ENCODE measurements at regions not wholly inside any gene's neighbourhood (a gene's known extent, or its start where the extent isn't known, plus 50 kb on each side); places are given as distances from the start of the nearest gene placed in this dataset.
"Not testable (repeated sequence)": the region's sequence is repeated elsewhere in the genome, so short reads cannot be mapped to it uniquely, and the experiment has no call there.

DNA sequence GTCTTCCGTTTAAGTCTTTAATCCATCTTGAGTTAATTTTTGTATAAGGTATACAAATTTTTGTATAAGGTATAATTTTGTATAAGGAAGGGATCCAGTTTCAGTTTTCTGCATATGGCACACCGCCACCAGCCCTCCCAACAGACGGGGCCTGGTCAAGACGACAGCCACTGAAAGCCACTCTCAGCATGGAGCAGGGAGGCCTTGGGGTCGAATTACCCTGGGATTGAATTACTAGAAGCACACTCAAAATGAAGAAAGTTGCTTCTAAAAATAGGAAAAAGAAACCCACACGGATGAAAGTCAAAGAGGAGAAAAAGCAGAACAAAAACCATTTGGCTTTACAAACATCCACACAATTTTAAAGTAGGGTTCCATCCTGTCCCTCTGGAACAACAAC lies 586.2 kb upstream of the ADAMTS16 start:
- no peak for DNase-seq
- in situ Hi-C loops (cut with HindIII; ENCODE audit: low pct_ligation_motif_present, low pct_unique_long_range_greater_than_20kb, low sequenced_read_pairs) = no loop called here

DNA sequence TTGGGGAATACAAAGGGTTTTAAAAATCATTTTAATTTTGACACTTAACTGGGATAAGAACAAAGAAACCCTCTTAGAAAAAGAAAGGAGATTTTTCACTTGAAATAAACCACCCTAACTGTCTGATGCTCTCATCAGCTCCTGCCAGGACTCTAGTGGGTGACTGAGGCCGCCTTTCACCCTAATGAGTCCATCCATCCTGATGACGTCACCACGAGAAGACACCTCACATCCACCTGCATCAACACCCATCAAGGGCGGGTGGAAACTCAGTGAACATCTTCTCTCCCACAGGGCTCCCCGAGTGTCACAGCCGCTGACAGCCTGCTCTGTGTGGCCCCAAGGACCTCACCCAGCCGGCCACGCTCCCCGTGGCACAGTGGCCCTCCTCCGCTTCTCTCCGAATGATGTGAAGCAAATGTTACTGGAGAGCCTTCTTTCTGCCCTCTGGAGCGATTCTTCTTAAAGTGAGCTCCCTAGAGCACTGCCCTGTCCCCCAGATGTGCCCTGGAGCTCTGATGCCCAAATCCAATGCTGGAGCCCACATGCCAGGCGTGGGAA lies 584.3 kb upstream of the ADAMTS16 start:
- in situ Hi-C loops (cut with HindIII; ENCODE audit: low pct_ligation_motif_present, low pct_unique_long_range_greater_than_20kb, low sequenced_read_pairs) = no loop called here
- DNase-seq = no peak

DNA sequence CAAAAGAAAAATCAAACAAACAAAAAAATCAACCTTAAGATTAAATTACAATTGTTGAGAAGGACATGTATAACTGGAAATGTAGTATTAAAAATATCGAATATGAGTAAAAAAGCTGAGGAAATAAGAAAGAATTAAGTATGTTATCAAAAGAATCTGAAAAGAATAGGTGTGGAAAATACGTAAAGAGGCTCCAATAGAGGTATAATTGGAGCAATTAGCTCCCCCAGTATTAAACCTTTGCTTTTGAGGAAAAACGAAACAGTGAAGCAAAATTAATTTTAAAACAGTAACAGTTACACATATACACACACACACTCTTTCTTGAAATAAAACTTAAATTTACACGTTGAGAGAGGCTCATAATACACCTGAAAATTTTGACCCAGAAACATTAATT lies 578.7 kb upstream of the ADAMTS16 start:
- no peak for DNase-seq
- in situ Hi-C loops (cut with HindIII; ENCODE audit: low pct_ligation_motif_present, low pct_unique_long_range_greater_than_20kb, low sequenced_read_pairs) = no loop called here

DNA sequence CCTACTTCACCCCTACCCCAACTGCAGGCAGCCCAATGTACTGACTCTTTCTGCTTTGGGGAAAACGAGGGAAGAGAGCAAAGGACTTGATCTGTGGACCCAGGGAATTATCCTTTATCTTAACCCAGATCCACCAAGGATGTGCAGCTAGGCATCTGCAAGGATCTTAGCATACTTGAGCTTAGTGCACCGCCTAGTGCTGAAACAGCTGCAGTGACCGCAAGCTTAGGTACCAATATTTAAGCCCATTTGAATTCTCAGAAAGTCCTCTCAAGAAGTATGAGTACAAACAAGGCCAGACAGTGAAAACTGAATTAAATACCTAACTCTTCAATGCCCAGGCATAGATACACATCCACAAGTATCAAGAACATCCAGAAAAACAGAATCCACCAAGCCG lies 576.7 kb upstream of the ADAMTS16 start:
- DNase-seq = no peak
- in situ Hi-C loops (cut with HindIII; ENCODE audit: low pct_ligation_motif_present, low pct_unique_long_range_greater_than_20kb, low sequenced_read_pairs) = no loop called here

DNA sequence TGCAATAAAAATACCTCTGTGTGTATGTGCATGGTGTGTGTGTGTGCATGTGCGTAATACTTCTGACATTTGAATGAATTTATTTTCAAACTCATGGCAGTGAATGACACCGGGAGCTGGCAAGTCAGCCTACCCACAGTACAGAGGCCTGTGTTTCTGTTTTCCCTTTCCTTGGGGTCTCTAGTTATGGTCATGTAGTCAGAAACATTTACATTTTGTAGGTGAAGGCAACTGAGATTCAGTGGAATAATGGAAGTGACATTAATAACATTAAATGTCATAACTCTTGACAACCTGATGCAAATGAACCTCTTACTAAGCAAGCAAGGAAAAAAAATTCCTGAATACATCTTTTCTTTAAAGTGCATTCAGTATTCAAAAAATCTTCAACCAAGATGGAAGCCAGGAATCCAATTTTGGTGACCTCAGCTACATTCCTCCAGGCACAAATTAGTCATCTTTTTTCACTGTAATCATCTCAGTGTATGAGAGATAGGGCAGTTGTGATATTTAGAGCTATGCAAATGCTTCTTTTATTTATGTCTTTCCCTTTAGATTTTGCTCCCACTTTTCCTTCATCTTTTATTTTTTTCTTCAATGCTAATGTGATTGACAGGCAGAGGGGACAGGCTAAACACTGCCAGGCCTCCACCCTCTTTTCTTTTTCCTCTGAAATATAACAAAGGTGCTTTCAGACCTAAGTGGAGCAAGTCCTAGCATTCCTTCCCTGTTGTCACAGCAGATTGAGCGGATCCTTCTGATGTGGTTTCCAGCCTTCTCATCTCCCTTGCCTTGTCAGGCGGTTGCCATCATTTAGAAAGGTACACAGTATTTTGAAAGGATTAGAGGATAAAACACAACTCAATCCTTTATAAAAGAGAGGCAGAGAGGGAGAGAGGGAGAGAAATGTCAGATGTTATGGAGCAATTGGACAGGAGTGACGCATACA lies 569.8 kb upstream of the ADAMTS16 start:
- in situ Hi-C loops (cut with HindIII; ENCODE audit: low pct_ligation_motif_present, low pct_unique_long_range_greater_than_20kb, low sequenced_read_pairs) = no loop called here
- DNase-seq = no peak

DNA sequence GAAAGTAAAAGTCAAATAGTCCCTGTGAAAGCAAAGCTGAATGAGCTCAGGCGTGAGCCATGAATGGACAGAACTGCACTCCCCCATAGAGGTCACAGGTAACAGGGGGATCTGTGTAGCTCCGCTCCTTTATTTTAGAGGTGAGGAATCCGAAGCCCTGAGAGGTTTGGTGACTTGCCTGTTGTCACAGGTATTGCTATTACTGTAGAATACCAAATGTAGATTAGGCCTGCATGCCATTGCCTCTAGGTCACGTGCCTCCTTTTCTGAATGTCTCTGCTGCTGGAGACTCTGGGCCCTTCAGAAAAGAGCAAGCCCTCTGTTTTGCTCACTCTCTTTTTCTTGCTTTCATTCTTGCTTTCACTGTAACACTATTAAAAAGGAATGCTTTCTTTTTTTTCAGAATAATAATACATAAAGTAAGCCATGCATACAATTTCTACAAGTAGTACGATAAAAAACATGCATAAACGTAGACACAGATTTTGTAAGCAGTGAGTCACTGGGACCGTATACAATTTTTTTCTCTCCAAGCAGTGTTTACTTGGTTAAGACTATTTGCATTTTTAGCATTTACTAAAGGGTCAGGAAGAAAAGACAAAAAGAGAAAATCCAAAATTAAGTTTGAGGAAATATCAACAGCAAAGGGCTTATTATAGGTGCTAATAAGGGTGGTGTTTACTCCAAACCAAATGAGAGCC lies 568.7 kb upstream of the ADAMTS16 start:
- no peak for DNase-seq
- in situ Hi-C loops (cut with HindIII; ENCODE audit: low pct_ligation_motif_present, low pct_unique_long_range_greater_than_20kb, low sequenced_read_pairs) = no loop called here

DNA sequence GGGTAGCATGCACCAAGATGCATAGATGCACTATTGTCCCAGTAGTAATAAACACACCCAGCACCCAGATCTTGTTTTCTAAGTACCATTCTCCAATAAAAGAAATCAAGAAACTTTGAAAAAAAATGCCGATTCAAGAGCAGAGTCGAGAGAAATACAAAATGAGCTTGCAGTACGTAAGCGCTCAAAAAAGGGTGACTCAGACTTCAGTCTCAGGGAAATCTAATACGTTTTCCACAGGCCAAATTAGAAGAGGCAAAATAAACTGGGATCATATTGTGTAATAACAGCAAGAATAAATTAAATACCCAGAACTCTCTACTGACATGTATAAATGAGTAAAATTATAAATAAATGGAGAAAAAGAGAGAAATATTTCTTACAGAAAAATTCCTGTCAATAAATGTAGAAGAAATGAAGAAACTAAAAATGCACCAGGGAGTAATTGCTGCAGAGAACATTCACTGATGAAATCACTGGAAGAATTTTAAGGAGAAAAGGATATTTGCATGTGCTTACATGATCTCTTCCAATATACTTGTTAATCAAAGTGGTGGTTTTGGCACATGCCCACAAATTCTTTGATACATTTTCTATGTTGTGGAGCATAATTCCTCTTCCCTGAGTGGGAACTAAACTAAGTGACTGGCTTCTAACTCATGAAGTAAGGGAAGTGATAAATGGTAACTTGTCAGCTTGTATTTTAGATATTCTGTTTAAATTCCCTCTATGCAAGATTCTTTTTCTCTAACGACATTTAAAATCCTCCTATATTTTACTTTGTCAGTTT lies 567.6 kb upstream of the ADAMTS16 start:
- in situ Hi-C loops (cut with HindIII; ENCODE audit: low pct_ligation_motif_present, low pct_unique_long_range_greater_than_20kb, low sequenced_read_pairs) = no loop called here

DNA sequence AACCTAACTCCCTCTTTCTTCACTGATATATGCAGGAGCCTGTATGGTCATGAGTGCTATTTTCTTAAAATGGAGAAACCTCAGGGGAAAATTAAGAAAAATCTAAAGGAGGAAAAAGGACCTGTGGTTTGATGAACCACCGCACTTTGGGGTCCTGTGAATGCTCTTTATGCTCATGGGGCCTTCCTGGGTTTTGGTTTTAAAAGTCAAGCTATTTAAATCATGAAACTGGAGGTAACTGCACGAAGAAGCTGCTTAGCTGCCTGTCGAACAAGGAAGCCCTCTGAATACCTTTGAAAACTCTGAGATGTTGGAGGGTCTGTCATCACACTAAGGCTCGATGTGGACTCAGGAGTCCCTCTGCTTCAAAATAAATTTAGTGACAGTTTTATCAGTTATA lies 564.5 kb upstream of the ADAMTS16 start:
- no peak for DNase-seq
- in situ Hi-C loops (cut with HindIII; ENCODE audit: low pct_ligation_motif_present, low pct_unique_long_range_greater_than_20kb, low sequenced_read_pairs) = no loop called here

More for the DNA sequence above, 567.6 kb upstream of the ADAMTS16 start:
- no peak for DNase-seq

DNA sequence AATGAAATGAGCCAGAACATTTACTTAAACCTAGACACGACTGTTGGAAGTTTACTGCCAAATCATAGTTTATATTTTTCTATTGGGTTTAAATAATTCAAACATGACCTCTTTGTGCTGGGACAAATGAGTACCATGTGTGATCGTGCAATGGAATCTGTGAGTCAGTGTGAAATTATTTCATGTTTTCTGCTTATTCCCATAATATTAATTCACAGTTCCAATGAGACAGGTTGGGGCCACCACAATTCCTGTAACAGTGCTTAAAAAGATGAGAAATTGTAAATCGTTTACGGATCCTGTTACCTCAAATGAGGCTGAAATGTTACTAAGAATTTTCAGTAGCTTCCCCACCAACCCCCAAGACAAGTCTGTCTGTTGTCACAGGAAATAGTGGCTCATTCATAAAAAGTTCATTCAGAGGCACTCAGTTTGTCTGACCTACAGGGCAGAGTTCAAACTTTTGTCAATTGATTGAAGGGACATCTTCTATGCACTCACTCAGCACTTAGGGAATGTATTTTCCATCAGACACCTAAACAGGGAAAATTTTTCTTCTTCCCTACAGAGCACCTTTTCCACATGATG lies 563.9 kb upstream of the ADAMTS16 start:
- in situ Hi-C loops (cut with HindIII; ENCODE audit: low pct_ligation_motif_present, low pct_unique_long_range_greater_than_20kb, low sequenced_read_pairs) = no loop called here
- no peak for DNase-seq

DNA sequence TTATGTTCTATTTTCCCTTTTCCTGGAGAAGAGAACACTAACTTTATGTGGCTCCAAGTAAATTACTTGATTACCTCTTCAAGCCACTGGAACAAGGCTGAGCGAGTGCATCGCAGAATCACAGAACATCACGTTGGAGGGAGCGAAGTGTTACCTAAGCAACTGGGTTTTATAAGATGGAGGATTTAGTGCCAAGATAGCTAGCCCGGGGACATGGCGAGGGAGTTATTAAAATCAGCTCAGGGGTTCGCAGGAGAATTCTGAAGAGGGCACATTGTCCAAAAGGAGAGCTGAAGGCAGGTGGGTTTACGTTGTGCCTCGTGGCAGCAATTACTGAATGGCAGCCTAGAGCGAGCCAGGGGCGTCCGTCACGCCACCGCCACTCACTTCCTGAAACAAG lies 563.2 kb upstream of the ADAMTS16 start:
- no peak for DNase-seq
- in situ Hi-C loops (cut with HindIII; ENCODE audit: low pct_ligation_motif_present, low pct_unique_long_range_greater_than_20kb, low sequenced_read_pairs) = no loop called here

DNA sequence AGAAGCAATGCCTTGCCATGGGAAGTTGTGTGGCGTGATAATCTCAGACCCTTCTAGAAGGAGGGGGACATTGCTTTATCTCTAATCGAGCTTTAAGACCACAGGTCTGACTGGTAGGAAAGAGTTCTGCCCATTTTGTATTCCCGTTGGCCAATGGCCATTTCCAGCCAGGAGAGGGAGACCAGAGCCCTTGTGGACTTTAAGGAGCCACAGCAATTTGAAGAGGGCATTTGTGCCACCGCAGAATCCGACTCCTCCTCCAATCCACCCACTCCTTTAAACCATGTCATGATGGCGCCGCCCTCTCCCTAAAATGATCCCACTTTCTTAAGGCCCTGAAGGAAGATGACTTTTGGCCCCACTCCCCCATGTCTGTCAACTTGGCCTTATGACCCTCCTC lies 560.5 kb upstream of the ADAMTS16 start:
- in situ Hi-C loops (cut with HindIII; ENCODE audit: low pct_ligation_motif_present, low pct_unique_long_range_greater_than_20kb, low sequenced_read_pairs) = no loop called here
- DNase-seq = no peak

DNA sequence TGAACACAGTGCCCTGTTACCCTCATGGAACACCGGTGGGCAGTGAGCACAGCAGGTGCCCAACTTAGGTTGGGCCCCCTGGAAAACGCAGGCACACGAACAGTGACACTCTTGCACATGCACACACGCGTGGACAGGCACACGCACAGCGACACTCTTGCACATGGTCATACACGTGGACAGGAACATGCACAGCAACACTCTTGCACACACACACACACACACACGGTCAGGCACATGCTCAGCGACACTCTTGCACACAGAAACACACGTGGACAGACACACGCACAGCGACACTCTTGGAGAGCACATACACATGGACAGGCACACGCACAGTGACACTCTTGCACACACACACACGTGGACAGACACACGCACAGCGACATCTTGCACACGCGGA lies 559.4 kb upstream of the ADAMTS16 start:
- in situ Hi-C loops (cut with HindIII; ENCODE audit: low pct_ligation_motif_present, low pct_unique_long_range_greater_than_20kb, low sequenced_read_pairs) = no loop called here
- no peak for DNase-seq

DNA sequence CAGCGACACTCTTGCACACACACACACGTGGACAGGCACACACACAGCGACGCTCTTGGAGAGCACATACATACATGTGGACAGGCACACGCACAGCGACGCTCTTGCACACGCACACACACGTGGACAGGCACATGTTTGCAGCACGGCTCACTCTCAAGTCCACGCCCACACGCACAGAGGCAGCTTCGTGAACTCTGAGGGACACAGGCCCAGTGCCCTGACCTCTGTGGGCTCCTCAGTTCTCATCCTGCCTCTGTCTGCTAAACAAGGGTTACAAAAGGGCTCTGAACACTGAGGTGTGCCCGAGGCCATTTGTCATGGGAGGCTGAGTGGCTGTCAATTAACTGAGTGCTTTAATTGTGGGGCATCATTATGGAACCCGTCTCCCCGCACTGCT lies 558.8 kb upstream of the ADAMTS16 start:
- in situ Hi-C loops (cut with HindIII; ENCODE audit: low pct_ligation_motif_present, low pct_unique_long_range_greater_than_20kb, low sequenced_read_pairs) = no loop called here
- DNase-seq = no peak

DNA sequence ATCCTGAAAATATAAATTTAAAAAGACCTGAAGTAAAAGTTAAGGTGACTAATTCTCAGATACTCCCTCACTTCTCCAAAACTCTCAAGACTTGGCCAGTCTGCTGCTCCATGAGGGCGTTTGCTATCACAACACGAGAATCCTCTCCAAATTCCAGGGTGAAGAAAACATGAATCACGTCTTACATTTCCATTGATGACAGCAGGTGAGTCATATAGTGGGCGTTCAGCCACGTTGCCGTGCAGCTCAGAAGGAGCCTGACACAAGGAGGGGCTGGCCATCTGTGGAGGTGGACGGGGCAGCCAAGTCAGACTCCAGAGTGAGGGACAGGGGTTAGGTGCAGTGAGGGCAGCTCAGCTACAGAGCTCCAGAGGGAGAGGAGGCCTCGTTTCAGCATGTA lies 555.1 kb upstream of the ADAMTS16 start:
- in situ Hi-C loops (cut with HindIII; ENCODE audit: low pct_ligation_motif_present, low pct_unique_long_range_greater_than_20kb, low sequenced_read_pairs) = no loop called here
- DNase-seq = peak; percentile 12

DNA sequence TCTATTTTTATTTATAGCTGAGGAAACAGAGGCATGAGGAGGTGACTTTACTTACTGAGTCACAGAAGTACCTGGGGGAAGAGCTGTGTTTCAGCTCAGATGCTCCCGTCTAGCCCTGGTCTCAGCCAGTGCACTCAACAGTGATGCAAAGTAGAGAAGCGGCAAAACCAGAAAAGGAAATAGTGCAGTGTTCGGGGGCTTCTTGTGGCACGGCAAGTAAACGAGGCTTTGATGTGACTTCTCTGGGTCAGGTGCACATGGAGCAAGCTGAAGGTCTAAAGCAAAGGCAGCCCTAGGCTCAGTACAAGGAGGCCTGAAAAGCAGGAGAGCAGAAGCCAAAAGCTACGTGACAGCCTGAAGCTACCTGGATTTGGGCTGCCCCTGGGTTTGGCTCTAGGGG lies 526.7 kb upstream of the ADAMTS16 start:
- no peak for DNase-seq

DNA sequence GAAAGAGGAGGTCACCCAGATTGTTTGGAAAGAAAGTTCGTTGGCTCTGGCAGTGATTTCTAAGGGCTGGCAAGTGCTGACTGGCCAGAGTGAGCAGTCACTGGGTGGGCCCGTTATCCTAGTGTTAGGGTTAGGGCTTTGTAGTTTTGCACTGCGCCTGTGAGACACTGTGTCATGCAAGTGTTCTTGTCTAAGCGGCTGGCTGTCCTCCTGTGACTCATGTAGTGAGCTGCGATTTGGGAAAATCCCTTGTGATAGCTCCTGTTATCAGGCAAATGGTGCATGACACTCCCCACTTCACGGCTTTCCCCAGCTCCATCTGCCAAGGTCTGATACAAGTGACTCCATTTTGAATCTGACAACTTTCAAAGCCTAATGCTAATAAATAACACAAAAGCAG lies 526.0 kb upstream of the ADAMTS16 start:
- in situ Hi-C loops (cut with HindIII; ENCODE audit: low pct_ligation_motif_present, low pct_unique_long_range_greater_than_20kb, low sequenced_read_pairs) = no loop called here
- no peak for DNase-seq

More for the DNA sequence above, 526.7 kb upstream of the ADAMTS16 start:
- in situ Hi-C loops (cut with HindIII; ENCODE audit: low pct_ligation_motif_present, low pct_unique_long_range_greater_than_20kb, low sequenced_read_pairs) = no loop called here

DNA sequence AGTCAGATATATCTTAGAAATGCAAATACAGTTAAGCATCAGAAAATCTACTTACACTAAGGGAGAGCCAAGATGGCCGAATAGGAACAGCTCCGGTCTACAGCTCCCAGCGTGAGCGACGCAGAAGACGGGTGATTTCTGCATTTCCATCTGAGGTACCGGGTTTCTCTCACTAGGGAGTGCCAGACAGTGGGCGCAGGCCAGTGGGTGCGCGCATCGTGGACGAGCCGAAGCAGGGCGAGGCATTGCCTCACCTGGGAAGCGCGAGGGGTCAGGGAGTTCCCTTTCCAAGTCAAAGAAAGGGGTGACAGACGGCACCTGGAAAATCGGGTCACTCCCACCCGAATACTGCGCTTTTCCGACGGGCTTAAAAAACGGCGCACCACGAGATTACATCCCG lies 524.8 kb upstream of the ADAMTS16 start:
- in situ Hi-C loops (cut with HindIII; ENCODE audit: low pct_ligation_motif_present, low pct_unique_long_range_greater_than_20kb, low sequenced_read_pairs); DNase-seq: not testable (repeated sequence)

DNA sequence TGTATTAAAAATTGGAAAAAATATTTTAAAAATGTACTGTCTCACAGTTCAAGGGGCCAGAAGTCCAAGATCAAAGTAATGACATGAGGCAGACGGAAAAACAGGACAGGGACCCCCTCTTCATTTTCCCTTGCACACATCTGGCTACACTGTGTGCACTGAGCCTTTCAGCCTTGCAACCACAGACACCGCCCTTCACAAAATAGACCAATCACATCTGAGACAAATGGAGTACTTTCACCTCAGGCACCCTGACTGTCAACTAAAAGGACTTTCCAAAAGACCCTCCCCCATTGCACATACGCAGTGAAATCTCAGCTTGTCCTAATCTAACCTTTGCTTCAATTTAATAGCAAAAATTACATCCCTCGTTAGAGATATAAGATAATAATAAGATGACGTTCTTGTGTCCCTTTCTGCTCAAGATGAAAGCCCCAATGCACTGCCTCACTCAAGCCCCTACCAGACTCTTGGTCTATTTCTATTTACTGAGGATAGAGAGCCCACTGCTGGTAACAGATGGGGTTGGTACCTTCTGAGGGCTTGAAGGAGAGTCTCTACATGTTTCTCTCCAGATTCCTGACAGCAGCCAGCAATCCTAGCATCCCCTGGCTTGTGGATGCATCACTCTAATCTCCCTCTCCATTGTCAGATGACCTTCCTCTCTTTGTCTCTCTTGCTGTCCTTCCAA lies 514.8 kb upstream of the ADAMTS16 start:
- in situ Hi-C loops (cut with HindIII; ENCODE audit: low pct_ligation_motif_present, low pct_unique_long_range_greater_than_20kb, low sequenced_read_pairs) = no loop called here
- no peak for DNase-seq
